HL-60 (cell line): ENCODE measurements at regions not wholly inside any gene's neighbourhood (a gene's known extent, or its start where the extent isn't known, plus 50 kb on each side); places are given as distances from the start of the nearest gene placed in this dataset.
"Not testable (repeated sequence)": the region's sequence is repeated elsewhere in the genome, so short reads cannot be mapped to it uniquely, and the experiment has no call there.

Source experiments
- DNase-seq, 2 experiments: peaks; one replicate each; pipeline ENCODE4 v3.0.0-alpha.2; 2010 to 2020; ENCODE audit warnings: low read depth in 1 of 2, low spot score in 1 of 2
- H3K27ac ChIP-seq: fragments of 250-450 bp; sonication (Bioruptor Pico); replicated peaks from 2 replicates; pipeline ENCODE4 v1.5.1; 2020; ENCODE audit warnings: mild to moderate bottlenecking, moderate library complexity
- H3K27me3 ChIP-seq: fragments of 250-450 bp; sonication (Bioruptor Pico); 2 replicates; pipeline ENCODE4 v1.5.1; 2021; ENCODE audit warnings: mild to moderate bottlenecking, moderate library complexity; ENCODE audit not compliant: insufficient read depth, poor library complexity, severe bottlenecking
- H3K4me3 ChIP-seq: replicated peaks from 2 replicates; pipeline ENCODE4 v1.5.1; 2011; ENCODE audit warnings: mild to moderate bottlenecking, control low read depth, low read length; ENCODE audit not compliant: insufficient read depth
- GABPA ChIP-seq: IDR thresholded peaks from 2 replicates; pipeline ENCODE4 v1.6.1; 2012; ENCODE audit warnings: low read depth
- POLR2AphosphoS5 ChIP-seq: IDR thresholded peaks from 2 replicates; pipeline ENCODE4 v1.6.1; 2012; ENCODE audit warnings: low read depth
- SPI1 ChIP-seq: IDR thresholded peaks from 2 replicates; pipeline ENCODE4 v1.6.1; 2012; ENCODE audit warnings: low read depth, mild to moderate bottlenecking, borderline replicate concordance
- TF ChIP-seq, protein P1 (sequence below): IDR thresholded peaks from one replicate; pipeline ENCODE4 v1.5.1; 2011; ENCODE audit warnings: low read length, control low read depth, inconsistent platforms; ENCODE audit not compliant: insufficient read depth
- TF ChIP-seq, protein P2 (sequence below): IDR thresholded peaks from 2 replicates; pipeline ENCODE4 v1.6.1; 2012; ENCODE audit warnings: low read depth; ENCODE audit not compliant: insufficient replicate concordance

DNA sequence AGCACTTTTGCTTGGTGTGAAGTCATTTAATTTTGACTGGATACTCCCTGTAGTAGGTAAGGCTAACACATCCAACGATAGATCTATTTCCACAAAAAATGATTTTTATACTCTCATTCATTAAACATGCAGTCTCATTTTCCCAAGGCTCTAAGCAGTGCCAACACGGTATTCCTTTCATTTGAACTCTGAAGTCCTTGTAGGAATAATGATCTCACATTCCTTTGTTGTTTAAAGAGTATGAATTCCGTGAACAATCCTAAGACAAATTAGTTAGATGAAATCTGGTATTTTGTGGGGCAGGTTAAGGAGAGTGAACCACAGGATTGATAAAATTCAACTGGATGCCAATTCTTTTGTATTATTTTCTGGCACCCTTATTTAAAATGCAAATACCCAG lies 66.6 kb downstream of the LACC1 start:
- no peak for TF ChIP-seq GABPA
- TF ChIP-seq SPI1, result no peak
- no peak for TF ChIP-seq POLR2AphosphoS5
- TF ChIP-seq, protein P1, sequence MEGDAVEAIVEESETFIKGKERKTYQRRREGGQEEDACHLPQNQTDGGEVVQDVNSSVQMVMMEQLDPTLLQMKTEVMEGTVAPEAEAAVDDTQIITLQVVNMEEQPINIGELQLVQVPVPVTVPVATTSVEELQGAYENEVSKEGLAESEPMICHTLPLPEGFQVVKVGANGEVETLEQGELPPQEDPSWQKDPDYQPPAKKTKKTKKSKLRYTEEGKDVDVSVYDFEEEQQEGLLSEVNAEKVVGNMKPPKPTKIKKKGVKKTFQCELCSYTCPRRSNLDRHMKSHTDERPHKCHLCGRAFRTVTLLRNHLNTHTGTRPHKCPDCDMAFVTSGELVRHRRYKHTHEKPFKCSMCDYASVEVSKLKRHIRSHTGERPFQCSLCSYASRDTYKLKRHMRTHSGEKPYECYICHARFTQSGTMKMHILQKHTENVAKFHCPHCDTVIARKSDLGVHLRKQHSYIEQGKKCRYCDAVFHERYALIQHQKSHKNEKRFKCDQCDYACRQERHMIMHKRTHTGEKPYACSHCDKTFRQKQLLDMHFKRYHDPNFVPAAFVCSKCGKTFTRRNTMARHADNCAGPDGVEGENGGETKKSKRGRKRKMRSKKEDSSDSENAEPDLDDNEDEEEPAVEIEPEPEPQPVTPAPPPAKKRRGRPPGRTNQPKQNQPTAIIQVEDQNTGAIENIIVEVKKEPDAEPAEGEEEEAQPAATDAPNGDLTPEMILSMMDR, result no peak
- TF ChIP-seq, protein P2, sequence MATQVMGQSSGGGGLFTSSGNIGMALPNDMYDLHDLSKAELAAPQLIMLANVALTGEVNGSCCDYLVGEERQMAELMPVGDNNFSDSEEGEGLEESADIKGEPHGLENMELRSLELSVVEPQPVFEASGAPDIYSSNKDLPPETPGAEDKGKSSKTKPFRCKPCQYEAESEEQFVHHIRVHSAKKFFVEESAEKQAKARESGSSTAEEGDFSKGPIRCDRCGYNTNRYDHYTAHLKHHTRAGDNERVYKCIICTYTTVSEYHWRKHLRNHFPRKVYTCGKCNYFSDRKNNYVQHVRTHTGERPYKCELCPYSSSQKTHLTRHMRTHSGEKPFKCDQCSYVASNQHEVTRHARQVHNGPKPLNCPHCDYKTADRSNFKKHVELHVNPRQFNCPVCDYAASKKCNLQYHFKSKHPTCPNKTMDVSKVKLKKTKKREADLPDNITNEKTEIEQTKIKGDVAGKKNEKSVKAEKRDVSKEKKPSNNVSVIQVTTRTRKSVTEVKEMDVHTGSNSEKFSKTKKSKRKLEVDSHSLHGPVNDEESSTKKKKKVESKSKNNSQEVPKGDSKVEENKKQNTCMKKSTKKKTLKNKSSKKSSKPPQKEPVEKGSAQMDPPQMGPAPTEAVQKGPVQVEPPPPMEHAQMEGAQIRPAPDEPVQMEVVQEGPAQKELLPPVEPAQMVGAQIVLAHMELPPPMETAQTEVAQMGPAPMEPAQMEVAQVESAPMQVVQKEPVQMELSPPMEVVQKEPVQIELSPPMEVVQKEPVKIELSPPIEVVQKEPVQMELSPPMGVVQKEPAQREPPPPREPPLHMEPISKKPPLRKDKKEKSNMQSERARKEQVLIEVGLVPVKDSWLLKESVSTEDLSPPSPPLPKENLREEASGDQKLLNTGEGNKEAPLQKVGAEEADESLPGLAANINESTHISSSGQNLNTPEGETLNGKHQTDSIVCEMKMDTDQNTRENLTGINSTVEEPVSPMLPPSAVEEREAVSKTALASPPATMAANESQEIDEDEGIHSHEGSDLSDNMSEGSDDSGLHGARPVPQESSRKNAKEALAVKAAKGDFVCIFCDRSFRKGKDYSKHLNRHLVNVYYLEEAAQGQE, result no peak
- Histone ChIP-seq H3K27me3 (peaks cover 2% of the 10 kb centered on the region), H3K4me3 (no peak overlapping the region), H3K27ac (no peak overlapping the region)
- DNase-seq, result no peak

DNA sequence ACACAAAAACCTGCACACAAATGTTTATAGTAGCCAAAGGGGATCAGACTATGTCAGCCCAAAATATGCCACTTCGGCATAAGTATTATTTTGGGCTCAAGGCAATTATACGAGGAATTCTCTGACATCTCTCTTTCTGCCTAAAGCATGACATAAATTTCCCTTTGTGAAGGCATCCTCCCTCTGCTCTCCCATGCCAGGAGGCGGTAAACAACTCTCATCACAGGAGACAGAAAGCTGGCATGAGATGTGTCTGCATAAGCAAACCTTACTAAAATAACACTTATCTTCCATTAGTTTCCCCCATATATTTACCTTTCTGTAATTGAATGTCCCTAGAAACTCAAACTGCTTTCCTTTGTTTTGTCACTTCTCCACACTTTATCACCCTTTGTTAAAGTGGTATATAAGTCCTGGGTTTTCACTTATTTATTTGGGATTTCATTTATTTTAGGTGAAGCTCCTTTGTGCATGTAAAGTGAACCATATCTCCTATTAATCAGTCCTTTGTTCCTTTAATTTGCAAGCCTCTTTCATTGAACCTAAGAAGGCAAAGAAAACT lies 68.3 kb downstream of the LACC1 start:
- no peak for TF ChIP-seq SPI1
- TF ChIP-seq GABPA, result no peak
- TF ChIP-seq, protein P2, result no peak
- TF ChIP-seq POLR2AphosphoS5, result no peak
- TF ChIP-seq, protein P1, result no peak
- Histone ChIP-seq H3K27me3 (peaks cover 2% of the 10 kb centered on the region), H3K27ac (no peak overlapping the region), H3K4me3 (no peak overlapping the region)
- DNase-seq, result no peak

DNA sequence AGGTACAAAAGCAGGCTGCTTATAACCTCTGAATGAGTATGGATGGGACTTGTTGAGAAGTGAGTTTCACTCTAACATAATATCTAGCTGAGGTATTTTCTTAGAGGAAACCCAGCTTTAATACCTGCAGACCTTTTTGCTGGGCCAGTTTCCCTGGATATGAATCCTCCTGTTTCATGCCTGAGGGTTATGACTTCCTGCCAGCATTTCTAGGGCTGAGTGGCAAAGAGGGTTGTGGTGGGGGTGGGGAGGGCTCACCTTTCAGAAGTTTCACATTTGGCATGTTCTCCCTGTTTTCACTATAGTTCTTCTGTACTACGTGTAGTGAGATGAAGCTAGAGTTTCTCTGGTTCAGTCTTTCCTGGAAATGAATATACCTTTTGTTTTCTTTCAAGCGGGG lies 73.7 kb downstream of the LACC1 start:
- no peak for DNase-seq

DNA sequence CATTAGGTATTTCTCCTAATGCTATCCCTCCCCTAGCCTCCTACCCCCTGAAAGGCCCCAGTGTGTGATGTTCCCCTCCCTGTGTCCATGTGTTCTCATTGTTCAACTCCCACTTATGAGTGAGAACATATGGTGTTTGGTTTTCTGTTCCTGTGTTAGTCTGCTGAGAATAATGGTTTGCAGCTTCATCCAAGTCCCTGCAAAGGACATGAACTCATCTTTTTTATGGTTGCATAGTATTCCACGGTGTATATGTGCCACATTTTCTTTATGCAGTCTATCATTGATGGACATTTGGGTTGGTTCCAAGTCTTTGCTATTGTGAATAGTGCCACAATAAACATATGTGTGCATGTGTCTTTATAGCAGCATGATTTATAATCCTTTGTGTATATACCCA lies 77.3 kb downstream of the LACC1 start:
- H3K4me3 ChIP-seq, H3K27me3 ChIP-seq, DNase-seq: not testable (repeated sequence)

More for the DNA sequence above, 73.7 kb downstream of the LACC1 start:
- Histone ChIP-seq H3K27me3 (peaks cover 5% of the 10 kb centered on the region), H3K4me3 (no peak overlapping the region), H3K27ac (no peak overlapping the region)
- no peak for TF ChIP-seq SPI1

DNA sequence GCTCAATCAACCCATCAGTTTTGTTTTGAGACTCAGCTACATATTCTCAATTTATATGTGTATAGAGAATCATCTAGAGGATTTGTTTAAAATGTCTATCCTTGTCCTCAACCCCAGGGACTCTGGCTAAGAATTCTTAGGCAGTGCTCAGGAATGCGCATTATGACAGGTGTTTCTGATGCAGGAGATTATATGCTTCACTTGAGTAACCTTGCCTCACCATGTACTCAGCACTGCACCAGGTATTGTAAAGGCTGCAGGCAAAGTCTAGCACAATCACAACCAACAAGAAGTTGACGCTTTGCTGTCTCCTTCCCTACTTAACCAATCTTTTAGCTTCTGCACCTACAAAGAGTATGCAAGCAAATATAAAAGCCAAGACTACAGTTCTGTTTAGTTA lies 79.6 kb downstream of the LACC1 start:
- Histone ChIP-seq H3K27me3 (peaks cover 5% of the 10 kb centered on the region), H3K4me3 (no peak overlapping the region), H3K27ac (no peak overlapping the region)
- TF ChIP-seq SPI1, result no peak
- DNase-seq, result no peak

More for the DNA sequence above, 77.3 kb downstream of the LACC1 start:
- not testable (repeated sequence) for H3K27ac ChIP-seq
